GM13977 (cell line): ENCODE measurements at regions not wholly inside any gene's neighbourhood (a gene's known extent, or its start where the extent isn't known, plus 50 kb on each side); places are given as distances from the start of the nearest gene placed in this dataset.

Source experiments
- DNase-seq: peaks from one replicate; pipeline ENCODE4 v3.0.0; 2012; ENCODE audit warnings: low spot score
- in situ Hi-C: fragments of 300-500 bp; cut with MboI; formaldehyde crosslinking; loops from one replicate; pipeline ENCODE4 v1.12.0; 2022; ENCODE audit warnings: low sequenced_read_pairs, low pct_unique_long_range_greater_than_20kb, mixed read lengths, inconsistent platforms; ENCODE audit not compliant: unreplicated experiment
- TF ChIP-seq, protein P1 (sequence below): IDR thresholded peaks from 2 replicates; pipeline ENCODE4 v1.5.1; 2012; ENCODE audit warnings: mild to moderate bottlenecking, control low read depth; ENCODE audit not compliant: insufficient read depth; ENCODE audit errors: extremely low read depth, missing control alignments

DNA sequence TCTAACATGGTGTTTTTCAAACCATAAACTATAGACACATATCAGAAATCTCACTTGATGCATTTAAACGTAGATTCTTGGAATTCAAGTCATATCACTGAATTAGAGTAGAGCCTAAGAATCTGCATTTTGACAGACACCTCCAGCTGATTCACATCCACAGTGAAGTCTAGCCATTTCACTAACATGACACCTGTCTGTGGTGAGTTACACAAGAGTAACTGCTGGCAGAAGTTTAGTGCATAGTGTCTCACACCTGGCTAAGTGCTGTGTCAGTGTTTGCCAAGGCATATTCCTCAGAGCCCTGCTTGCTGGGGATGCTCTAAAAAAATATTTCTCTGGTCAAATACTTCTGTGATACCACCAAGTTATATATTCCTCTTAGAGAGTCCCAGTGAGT, 237.5 kb upstream of the DIAPH2 start:
- TF ChIP-seq, protein P1, sequence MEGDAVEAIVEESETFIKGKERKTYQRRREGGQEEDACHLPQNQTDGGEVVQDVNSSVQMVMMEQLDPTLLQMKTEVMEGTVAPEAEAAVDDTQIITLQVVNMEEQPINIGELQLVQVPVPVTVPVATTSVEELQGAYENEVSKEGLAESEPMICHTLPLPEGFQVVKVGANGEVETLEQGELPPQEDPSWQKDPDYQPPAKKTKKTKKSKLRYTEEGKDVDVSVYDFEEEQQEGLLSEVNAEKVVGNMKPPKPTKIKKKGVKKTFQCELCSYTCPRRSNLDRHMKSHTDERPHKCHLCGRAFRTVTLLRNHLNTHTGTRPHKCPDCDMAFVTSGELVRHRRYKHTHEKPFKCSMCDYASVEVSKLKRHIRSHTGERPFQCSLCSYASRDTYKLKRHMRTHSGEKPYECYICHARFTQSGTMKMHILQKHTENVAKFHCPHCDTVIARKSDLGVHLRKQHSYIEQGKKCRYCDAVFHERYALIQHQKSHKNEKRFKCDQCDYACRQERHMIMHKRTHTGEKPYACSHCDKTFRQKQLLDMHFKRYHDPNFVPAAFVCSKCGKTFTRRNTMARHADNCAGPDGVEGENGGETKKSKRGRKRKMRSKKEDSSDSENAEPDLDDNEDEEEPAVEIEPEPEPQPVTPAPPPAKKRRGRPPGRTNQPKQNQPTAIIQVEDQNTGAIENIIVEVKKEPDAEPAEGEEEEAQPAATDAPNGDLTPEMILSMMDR, result no peak
- no peak for DNase-seq
- in situ Hi-C loops, result no loop called here

DNA sequence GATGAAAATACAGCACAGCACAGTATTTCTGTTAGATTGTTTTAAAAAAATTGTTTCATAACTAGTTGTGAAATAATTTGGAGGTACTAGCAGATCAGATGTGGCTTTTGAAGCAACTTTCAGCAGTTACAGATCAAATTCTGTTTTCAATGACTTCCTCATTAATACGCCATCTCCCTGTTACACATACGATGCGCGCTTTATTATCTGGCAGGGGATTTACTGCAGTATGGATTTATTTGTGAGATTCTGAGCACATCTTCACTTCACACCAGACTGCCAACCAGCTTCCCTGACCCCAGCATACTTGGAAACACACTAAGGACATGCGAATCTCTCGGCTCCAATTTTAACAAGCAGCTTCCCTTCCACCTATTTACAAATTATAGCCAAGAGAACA, 235.5 kb upstream of the DIAPH2 start:
- no peak for DNase-seq
- in situ Hi-C loops, result no loop called here
- TF ChIP-seq, protein P1, result no peak

DNA sequence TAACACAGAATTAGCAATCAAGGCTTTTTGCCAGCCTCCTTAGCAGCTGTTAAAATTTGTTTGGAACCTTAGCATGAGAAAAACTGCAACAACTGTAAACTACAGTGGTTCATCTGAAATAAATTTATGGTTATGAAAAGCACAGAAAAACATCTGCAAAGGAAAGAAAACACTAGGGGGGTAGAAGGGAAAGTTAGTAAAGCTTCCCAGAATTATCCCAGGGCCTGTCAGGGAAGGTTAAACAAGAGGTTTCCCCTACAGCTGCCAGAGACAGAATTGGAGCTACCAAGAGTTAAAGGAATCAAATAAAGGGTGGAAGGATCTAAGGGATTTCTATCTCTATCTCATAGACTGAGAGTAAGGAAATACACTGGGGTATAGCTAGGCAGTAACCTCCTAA, 234.7 kb upstream of the DIAPH2 start:
- TF ChIP-seq, protein P1, result no peak
- in situ Hi-C loops, result no loop called here

DNA sequence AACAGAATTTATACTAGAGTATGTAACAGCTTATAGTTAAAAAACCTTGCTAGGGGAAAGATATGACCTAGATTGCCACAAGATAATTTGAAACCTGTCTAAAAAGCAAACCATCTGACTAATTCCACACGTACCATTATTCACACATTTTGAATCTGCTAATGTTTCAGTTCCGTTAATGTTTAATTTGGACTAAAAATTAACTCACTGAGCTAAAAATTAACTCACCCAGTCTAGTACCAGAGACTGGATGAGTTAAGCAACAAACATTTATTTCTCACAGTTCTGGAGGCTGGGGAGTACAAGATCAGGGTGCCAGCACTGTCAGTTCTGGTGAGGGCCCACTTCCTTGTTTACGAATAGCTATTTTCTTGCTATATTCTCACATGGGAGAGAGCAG, 231.5 kb upstream of the DIAPH2 start:
- TF ChIP-seq, protein P1, result no peak
- in situ Hi-C loops, result no loop called here

More for the DNA sequence above, 234.7 kb upstream of the DIAPH2 start:
- DNase-seq, result no peak

DNA sequence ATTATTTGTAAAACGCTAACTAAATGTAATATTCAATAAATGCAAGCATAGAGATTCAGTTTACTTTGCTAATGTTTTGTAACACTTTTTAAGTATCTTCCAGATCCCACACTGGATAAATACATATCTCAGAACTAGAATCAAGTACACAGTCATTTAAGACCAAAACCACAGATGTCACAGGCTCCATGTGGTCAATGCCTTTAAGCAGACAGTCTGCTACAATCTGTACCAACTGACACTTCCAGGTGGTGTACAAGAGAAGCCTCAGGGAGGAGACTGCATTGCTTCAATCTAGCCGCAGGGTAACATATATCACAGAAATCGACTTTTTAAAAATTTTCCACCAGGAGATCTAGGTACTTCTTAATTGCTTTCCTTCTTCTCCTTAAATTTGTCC, 229.6 kb upstream of the DIAPH2 start:
- no peak for DNase-seq
- in situ Hi-C loops, result no loop called here
- TF ChIP-seq, protein P1, result no peak

More for the DNA sequence above, 231.5 kb upstream of the DIAPH2 start:
- DNase-seq, result peak; percentile 5

DNA sequence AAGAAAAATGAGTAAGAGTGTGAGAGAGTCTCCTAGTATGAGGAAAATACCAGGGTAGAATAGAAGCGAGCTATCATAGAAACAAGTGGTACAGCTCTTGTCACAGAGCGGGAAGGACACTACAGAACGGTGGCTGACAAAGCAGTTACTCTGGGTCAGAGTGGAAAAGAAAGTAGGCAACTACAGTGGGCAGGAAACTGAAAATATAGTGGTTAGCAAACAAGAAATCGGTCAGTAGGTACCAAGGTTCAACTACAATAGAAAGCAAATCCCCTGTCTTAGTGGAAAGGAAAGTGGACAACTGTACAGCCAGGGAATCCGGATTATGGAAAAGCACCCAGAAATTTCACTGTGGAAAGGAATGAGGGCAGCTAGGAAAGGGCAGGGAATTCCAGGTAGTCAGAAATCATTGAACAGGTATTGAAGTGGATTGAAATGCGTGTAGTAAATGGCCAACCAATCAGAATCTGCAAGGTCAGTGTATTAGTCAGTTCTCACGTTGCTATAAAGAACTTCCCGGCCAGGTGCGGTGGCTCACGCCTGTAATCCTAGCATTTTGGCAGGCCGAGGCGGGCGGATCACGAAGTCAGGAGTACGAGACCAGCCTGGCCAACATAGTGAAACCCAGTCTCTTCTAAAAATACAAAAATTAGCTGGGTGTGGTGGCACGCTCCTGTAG, 219.6 kb upstream of the DIAPH2 start:
- in situ Hi-C loops, result no loop called here
- TF ChIP-seq, protein P1, result no peak
- DNase-seq, result no peak
